Vagina (tissue), 2 donors: ENCODE measurements at regions not wholly inside any gene's neighbourhood (a gene's known extent, or its start where the extent isn't known, plus 50 kb on each side); places are given as distances from the start of the nearest gene placed in this dataset.

Source experiments
- DNase-seq, 2 donors: peaks; one replicate each; pipeline ENCODE4 v3.0.0-alpha.2; 2017; ENCODE audit errors: extremely low spot score in 2 of 2
- H3K27ac ChIP-seq: fragments of 200-600 bp; sonication (generic); one replicate; pipeline ENCODE4 v1.5.1; 2019
- H3K27me3 ChIP-seq: fragments of 200-600 bp; sonication (generic); one replicate; pipeline ENCODE4 v1.5.1; 2019
- H3K36me3 ChIP-seq, 2 donors: fragments of 200-600 bp; sonication (generic); one replicate each; pipeline ENCODE4 v1.5.1; 2017 to 2019
- H3K4me1 ChIP-seq: fragments of 200-600 bp; sonication (generic); one replicate; pipeline ENCODE4 v1.5.1; 2019
- H3K4me3 ChIP-seq, 2 donors: fragments of 200-600 bp; sonication (generic); 1 replicate in 1 of 2; 2 replicates in 1 of 2; pipeline ENCODE4 v1.5.1; 2016 to 2019
- H3K9me3 ChIP-seq: fragments of 200-600 bp; sonication (generic); one replicate; pipeline ENCODE4 v1.5.1; 2019
- POLR2A ChIP-seq, 2 donors: fragments of 450-650 bp; IDR thresholded peaks; one replicate each; pipeline ENCODE4 v1.6.1; 2017; ENCODE audit warnings: antibody characterized with exemption in 2 of 2, mild to moderate bottlenecking in 2 of 2, moderate library complexity in 2 of 2
- POLR2AphosphoS5 ChIP-seq, 2 donors: sonication (generic); formaldehyde crosslinking; IDR thresholded peaks; one replicate each; pipeline ENCODE4 v1.9.0; 2017; ENCODE audit warnings: antibody characterized with exemption in 2 of 2, mild to moderate bottlenecking in 2 of 2, low read depth in 1 of 2; ENCODE audit not compliant: insufficient read depth in 1 of 2
- intact Hi-C: fragments of 100-400 bp; cut with DNase I; formaldehyde crosslinking; loops from one replicate; pipeline ENCODE4 v1.15.1; 2023
- TF ChIP-seq, protein P1 (sequence below), 3 experiments: fragments of 450-650 bp in 2 of 3; fragments of 200-600 bp in 1 of 3; sonication (generic) in 1 of 3; IDR thresholded peaks; one replicate each; pipeline ENCODE4 v1.5.1; 2017 to 2019; ENCODE audit warnings: antibody characterized with exemption in 3 of 3, mild to moderate bottlenecking in 2 of 3, moderate library complexity in 2 of 3

DNA sequence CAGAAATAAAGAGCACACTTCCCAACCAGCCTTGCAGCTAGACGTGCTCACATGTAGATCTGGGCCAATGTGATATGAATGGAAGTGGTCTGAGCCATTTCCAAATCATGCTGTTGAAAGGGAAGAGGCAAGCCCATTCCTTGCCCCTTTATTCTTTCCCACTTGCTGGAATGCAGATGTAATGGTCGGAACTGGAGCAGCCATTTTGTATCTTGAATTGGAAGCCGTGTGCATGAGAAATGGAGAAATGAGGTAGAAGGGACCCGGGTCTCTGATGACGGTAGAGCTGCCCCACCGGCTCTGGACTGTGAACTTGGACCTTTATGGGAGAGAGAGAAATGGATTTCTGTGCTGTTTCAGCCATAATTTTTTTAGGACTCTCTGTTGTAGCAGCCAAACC, 54.8 kb upstream of the STX16 start:
- Histone ChIP-seq H3K4me3 (no peak overlapping the region), H3K27ac (no peak overlapping the region), H3K36me3 (no peaks in the 10 kb centered on the region), H3K9me3 (no peaks in the 10 kb centered on the region), H3K27me3 (no peaks in the 10 kb centered on the region), H3K4me1 (peaks cover 26% of the 10 kb centered on the region)
- TF ChIP-seq, protein P1, sequence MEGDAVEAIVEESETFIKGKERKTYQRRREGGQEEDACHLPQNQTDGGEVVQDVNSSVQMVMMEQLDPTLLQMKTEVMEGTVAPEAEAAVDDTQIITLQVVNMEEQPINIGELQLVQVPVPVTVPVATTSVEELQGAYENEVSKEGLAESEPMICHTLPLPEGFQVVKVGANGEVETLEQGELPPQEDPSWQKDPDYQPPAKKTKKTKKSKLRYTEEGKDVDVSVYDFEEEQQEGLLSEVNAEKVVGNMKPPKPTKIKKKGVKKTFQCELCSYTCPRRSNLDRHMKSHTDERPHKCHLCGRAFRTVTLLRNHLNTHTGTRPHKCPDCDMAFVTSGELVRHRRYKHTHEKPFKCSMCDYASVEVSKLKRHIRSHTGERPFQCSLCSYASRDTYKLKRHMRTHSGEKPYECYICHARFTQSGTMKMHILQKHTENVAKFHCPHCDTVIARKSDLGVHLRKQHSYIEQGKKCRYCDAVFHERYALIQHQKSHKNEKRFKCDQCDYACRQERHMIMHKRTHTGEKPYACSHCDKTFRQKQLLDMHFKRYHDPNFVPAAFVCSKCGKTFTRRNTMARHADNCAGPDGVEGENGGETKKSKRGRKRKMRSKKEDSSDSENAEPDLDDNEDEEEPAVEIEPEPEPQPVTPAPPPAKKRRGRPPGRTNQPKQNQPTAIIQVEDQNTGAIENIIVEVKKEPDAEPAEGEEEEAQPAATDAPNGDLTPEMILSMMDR (IDR thresholded peaks at IDR 0.05) = no peak
- TF ChIP-seq POLR2A (IDR thresholded peaks at IDR 0.05) (no peak), POLR2AphosphoS5 (IDR thresholded peaks at IDR 0.05; ENCODE audit: insufficient read depth in 1 of 2, low read depth in 1 of 2) (no peak)
- intact Hi-C loops = no loop called here
- no peak for DNase-seq

DNA sequence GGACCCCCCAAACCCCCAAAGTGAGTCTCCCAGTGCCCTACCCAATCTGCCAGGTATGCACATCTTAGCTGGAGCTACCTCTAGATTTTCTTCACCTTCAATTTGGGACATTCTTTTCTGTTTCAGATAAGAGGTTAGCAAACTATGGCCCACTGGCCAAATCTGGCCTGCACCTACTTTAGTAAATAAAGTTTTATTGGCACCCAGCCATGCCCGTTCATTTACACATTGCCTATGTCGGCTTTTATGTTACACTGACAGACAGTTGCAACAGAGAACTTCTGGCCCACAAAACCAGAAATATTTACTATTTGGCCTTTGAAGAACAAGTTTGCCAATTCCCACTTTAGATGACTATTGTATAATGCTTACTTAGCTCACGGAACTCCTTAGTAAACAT, 55.9 kb upstream of the STX16 start:
- DNase-seq = no peak
- H3K36me3 ChIP-seq = no peaks in the 10 kb centered on the region

DNA sequence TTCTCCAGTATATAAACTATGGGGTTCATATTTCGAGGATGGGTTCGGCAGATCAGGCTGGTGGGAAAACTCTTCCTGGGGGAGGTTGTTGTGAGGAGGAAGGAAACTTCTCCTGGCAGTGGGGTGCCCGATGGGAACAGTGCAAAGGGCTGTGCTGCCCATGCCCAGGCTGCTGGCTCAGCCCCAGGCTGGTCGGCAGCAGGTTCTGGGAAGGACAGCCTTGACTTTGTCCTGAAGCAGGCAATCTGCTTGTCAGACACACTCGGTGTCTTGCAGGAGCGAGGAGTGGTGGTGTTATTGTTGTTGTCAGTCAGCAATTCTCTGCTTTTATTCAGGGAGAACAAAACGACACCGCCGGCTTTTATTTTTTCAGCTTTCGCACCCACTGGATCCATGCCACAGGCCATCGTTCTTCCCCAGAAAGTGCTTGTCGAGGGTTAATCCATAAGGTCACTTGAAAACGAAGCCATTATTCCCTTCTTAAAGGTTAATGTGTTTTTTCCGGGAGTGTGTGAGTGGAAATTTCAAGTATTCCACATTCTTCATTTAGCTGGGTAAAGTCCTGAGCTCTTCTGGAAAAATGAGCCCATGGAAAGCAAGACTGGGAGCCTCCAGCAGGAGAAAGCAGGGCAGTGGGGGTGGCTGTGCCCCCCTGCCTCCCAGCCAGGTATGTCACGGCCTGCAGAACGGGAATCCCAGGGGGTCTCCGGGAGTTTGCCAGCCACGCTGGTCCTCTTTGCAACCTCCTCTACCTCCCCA, 57.0 kb upstream of the STX16 start:
- TF ChIP-seq, protein P1 (IDR thresholded peaks at IDR 0.05) = no peak
- TF ChIP-seq POLR2A (IDR thresholded peaks at IDR 0.05) = no peak
- TF ChIP-seq POLR2AphosphoS5 (IDR thresholded peaks at IDR 0.05; ENCODE audit: insufficient read depth in 1 of 2, low read depth in 1 of 2) = no peak
- H3K4me1 ChIP-seq = peaks cover 26% of the 10 kb centered on the region

More for the DNA sequence above, 55.9 kb upstream of the STX16 start:
- intact Hi-C loops = no loop called here
- Histone ChIP-seq H3K27me3 (no peaks in the 10 kb centered on the region), H3K27ac (no peak overlapping the region), H3K4me1 (peaks cover 26% of the 10 kb centered on the region), H3K4me3 (no peak overlapping the region), H3K9me3 (no peaks in the 10 kb centered on the region)
- TF ChIP-seq POLR2A (IDR thresholded peaks at IDR 0.05) = no peak
- TF ChIP-seq, protein P1 (IDR thresholded peaks at IDR 0.05) = no peak

DNA sequence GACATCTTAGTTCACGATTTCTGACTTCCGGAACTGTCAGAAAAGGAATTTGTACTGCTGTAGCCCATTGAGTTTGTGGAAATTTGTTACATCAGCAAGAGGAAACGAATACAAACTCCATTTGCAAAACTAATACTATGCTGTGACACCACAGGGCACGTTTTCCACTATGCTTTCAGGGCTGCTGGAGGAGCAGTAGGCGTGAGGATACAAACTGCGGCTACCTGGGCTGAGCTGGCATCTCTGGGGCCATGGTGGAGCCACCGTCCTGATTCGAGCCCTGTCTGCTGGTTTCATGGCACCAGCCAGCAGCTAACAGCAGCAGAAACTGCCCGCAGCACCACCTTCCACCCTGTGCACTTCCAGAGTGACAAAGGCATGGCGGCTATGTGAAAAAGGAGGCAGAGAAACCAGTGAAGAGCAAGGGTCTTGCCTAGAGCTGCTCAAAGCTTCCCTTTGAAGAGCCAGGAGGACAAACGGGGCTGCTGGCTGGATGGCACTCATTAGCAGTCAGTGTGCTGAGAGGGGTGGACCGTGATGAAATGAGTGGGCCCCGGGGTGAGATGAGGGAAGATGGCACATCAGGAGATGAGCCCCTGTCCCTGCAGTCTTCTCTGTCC, 58.9 kb upstream of the STX16 start:
- intact Hi-C loops = no loop called here
- no peak overlapping the region for H3K4me3 ChIP-seq
- no peaks in the 10 kb centered on the region for H3K27me3 ChIP-seq
- DNase-seq = no peak
- H3K4me1 ChIP-seq = peaks cover 8% of the 10 kb centered on the region
- no peaks in the 10 kb centered on the region for H3K36me3 ChIP-seq
- no peak for TF ChIP-seq POLR2A (IDR thresholded peaks at IDR 0.05)
- no peak for TF ChIP-seq POLR2AphosphoS5 (IDR thresholded peaks at IDR 0.05; ENCODE audit: insufficient read depth in 1 of 2, low read depth in 1 of 2)
- TF ChIP-seq, protein P1 (IDR thresholded peaks at IDR 0.05) = no peak
- no peaks in the 10 kb centered on the region for H3K9me3 ChIP-seq
- H3K27ac ChIP-seq = no peak overlapping the region

More for the DNA sequence above, 57.0 kb upstream of the STX16 start:
- intact Hi-C loops = no loop called here
- no peak for DNase-seq
- H3K36me3 ChIP-seq = no peaks in the 10 kb centered on the region
- H3K4me3 ChIP-seq = no peak overlapping the region
- H3K9me3 ChIP-seq = no peaks in the 10 kb centered on the region
- H3K27ac ChIP-seq = no peak overlapping the region
- H3K27me3 ChIP-seq = no peaks in the 10 kb centered on the region
